ENCODE measurements at regions not wholly inside any gene's neighbourhood (a gene's known extent, or its start where the extent isn't known, plus 50 kb on each side); places are given as distances from the start of the nearest gene placed in this dataset.
"Not testable (repeated sequence)": the region's sequence is repeated elsewhere in the genome, so short reads cannot be mapped to it uniquely, and the experiment has no call there.

DNA sequence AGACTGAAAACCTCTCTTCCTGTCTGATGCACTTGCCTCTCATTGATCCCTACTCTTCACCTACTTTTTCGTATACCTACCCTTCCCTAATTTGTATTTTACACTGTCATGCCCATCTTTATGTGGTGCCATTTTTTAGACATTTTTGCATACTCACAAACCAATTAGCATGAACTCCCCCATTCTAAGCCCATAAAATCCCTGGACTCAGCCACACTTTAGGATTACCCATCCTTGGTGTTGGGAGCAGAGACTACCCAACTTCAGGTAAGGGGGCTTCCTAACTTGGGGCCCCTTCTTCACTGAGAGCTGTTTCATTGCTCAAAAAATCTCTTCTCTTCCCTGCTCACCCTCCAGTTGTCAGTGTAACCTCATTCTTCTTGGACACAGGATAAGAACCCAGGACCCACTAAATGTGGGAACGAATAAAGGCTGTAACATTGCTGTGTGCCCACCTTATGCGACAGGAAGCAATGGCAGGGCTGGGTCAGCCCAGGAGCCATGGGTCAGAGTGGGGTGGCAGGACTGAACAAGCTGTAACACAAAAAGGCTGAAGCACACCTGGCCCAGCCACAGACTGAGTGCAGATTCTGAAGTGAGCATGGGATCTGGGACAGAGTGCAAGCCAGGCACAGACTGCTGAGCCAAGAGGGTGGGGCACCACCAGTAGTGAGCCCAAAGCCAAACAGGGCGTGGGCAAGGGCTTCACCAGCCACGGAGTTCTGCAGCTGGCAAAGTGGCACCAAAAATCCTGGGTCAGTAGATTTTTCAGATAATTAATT is 789.1 kb upstream of the HS3ST5 start:
- 18% methylated on average over 5 of the region's 5 CpGs for WGBS (ENCODE audit: low lambda C conversion rate)
- Histone ChIP-seq H3K9me2 (0 out of 2 replicates have a peak, but pooled peaks cover 6% of the 10 kb centered on the region), H3K4me1 (ENCODE audit: control insufficient read depth in 1 of 2, insufficient read depth in 2 of 2, low read depth in 1 of 2, low read length in 1 of 2) (no peaks in the 10 kb centered on the region), H3K9me3 (peaks cover 6% of the 10 kb centered on the region; the same call in 1 of the 2 replicates), H4K20me1 (ENCODE audit: insufficient read depth) (no peaks in the 10 kb centered on the region), H3K27me3 (ENCODE audit: insufficient read depth) (no peaks in the 10 kb centered on the region), H3K79me2 (ENCODE audit: insufficient read depth) (no peaks in the 10 kb centered on the region), H3F3A (replicated peaks; ENCODE audit: insufficient read depth) (no peaks in the 10 kb centered on the region), H3K27ac (ENCODE audit: low read depth in 2 of 2, low read length in 1 of 2) (no peak overlapping the region), H3K4me3 (ENCODE audit: low read depth in 2 of 2, low read length in 1 of 2) (no peak overlapping the region), H2AFZ (ENCODE audit: low read depth) (no peak overlapping the region), H3K9ac (no peak overlapping the region), H3K4me2 (no peak overlapping the region), H3K36me3 (replicated peaks in 1 of 2; ENCODE audit: control insufficient read depth in 1 of 2, insufficient read depth in 2 of 2, low read length in 1 of 2) (no peaks in the 10 kb centered on the region)
- no peak for DNase-seq
- TF ChIP-seq EP300 (IDR thresholded peaks at IDR 0.05; ENCODE audit: borderline replicate concordance in 1 of 2, low read depth in 1 of 2, low read length in 1 of 2) (no peak), YY1 (IDR thresholded peaks at IDR 0.05; ENCODE audit: low read depth) (no peak), FOSL2 (IDR thresholded peaks at IDR 0.05; ENCODE audit: borderline replicate concordance, low read depth) (no peak), ELF1 (IDR thresholded peaks at IDR 0.05) (no peak), MEF2A (IDR thresholded peaks at IDR 0.05; ENCODE audit: borderline replicate concordance, low read depth) (no peak), RAD21 (IDR thresholded peaks at IDR 0.05; ENCODE audit: low read length) (no peak), TAF1 (IDR thresholded peaks at IDR 0.05; ENCODE audit: borderline replicate concordance, low read depth, low read length) (no peak), NRF1 (IDR thresholded peaks at IDR 0.05; ENCODE audit: low read depth, low read length) (no peak), FOXM1 (IDR thresholded peaks at IDR 0.05; ENCODE audit: low read depth) (no peak), FOXJ3 (CRISPR knock-in tag; IDR thresholded peaks at IDR 0.05) (no peak), CHD2 (IDR thresholded peaks at IDR 0.05; ENCODE audit: low read length, partially characterized antibody) (no peak), NFIC (IDR thresholded peaks at IDR 0.05; ENCODE audit: borderline replicate concordance) (no peak), SMC3 (IDR thresholded peaks at IDR 0.05; ENCODE audit: low read depth, low read length) (no peak), GATA2 (CRISPR knock-in tag; IDR thresholded peaks at IDR 0.05) (no peak), TEAD4 (IDR thresholded peaks at IDR 0.05; ENCODE audit: borderline replicate concordance, insufficient read depth) (no peak), RXRA (IDR thresholded peaks at IDR 0.05; ENCODE audit: borderline replicate concordance, low read depth) (no peak)
- TF ChIP-seq, protein P1, sequence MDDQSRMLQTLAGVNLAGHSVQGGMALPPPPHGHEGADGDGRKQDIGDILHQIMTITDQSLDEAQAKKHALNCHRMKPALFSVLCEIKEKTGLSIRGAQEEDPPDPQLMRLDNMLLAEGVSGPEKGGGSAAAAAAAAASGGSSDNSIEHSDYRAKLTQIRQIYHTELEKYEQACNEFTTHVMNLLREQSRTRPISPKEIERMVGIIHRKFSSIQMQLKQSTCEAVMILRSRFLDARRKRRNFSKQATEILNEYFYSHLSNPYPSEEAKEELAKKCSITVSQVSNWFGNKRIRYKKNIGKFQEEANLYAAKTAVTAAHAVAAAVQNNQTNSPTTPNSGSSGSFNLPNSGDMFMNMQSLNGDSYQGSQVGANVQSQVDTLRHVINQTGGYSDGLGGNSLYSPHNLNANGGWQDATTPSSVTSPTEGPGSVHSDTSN (IDR thresholded peaks at IDR 0.05): no peak
- TF ChIP-seq, protein P2, sequence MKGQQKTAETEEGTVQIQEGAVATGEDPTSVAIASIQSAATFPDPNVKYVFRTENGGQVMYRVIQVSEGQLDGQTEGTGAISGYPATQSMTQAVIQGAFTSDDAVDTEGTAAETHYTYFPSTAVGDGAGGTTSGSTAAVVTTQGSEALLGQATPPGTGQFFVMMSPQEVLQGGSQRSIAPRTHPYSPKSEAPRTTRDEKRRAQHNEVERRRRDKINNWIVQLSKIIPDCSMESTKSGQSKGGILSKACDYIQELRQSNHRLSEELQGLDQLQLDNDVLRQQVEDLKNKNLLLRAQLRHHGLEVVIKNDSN (IDR thresholded peaks at IDR 0.05; ENCODE audit: borderline replicate concordance, low read depth): no peak
- POLR2A ChIA-PET: no interaction called here
- CTCF ChIA-PET: no interaction called here

DNA sequence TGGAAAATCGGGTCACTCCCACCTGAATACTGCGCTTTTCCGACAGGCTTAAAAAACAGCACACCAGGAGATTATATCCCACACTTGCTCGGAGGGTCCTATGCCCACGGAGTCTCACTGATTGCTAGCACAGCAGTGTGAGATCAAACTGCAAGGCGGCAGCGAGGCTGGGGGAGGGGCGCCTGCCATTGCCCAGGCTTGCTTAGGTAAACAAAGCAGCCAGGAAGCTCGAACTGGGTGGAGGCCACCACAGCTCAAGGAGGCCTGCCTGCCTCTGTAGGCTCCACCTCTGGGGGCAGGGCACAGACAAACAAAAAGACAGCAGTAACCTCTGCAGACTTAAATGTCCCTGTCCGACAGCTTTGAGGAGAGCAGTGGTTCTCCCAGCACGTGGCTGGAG is 778.7 kb upstream of the HS3ST5 start:
- H3K79me2 ChIP-seq (ENCODE audit: insufficient read depth); H3K4me3 ChIP-seq (ENCODE audit: low read depth in 2 of 2, low read length in 1 of 2); H3K27ac ChIP-seq (ENCODE audit: low read depth in 2 of 2, low read length in 1 of 2); POLR2A ChIA-PET; H4K20me1 ChIP-seq (ENCODE audit: insufficient read depth); H3K9ac ChIP-seq; DNase-seq; H3K4me2 ChIP-seq; H3F3A ChIP-seq (replicated peaks; ENCODE audit: insufficient read depth); H3K36me3 ChIP-seq (replicated peaks in 1 of 2; ENCODE audit: control insufficient read depth in 1 of 2, insufficient read depth in 2 of 2, low read length in 1 of 2); H3K9me2 ChIP-seq; H3K4me1 ChIP-seq (ENCODE audit: control insufficient read depth in 1 of 2, insufficient read depth in 2 of 2, low read depth in 1 of 2, low read length in 1 of 2); CTCF ChIA-PET; H3K27me3 ChIP-seq (ENCODE audit: insufficient read depth); H2AFZ ChIP-seq (ENCODE audit: low read depth): not testable (repeated sequence)
- 40% methylated on average over 2 of the region's 11 CpGs for WGBS (ENCODE audit: low lambda C conversion rate)
- H3K9me3 ChIP-seq: 0 out of 2 replicates have a peak, but pooled peaks cover 10% of the 10 kb centered on the region

All from SK-N-SH (cell line).